Fibroblast of lung (primary cell): ENCODE measurements at regions not wholly inside any gene's neighbourhood (a gene's known extent, or its start where the extent isn't known, plus 50 kb on each side); places are given as distances from the start of the nearest gene placed in this dataset.
A peak's percentile ranks its signal among the peaks of the same experiment; 100 is the strongest.

Experiments used
- DNase-seq, 2 donors: peaks; one replicate each; pipeline versions ENCODE4 v3.0.0 to v3.0.0-alpha.2; 2010; ENCODE audit warnings: low read depth in 2 of 2
- H2AFZ ChIP-seq: 2 replicates; pipeline ENCODE4 v1.5.1; 2012; ENCODE audit warnings: low read length, control low read depth, inconsistent platforms
- H3K27ac ChIP-seq: 2 replicates; pipeline ENCODE4 v1.5.1; 2011; ENCODE audit warnings: low read length, control low read depth; ENCODE audit not compliant: insufficient read depth
- H3K27me3 ChIP-seq: 2 replicates; pipeline ENCODE4 v1.5.1; 2011; ENCODE audit warnings: mild to moderate bottlenecking, low read length; ENCODE audit not compliant: control insufficient read depth, insufficient read depth
- H3K36me3 ChIP-seq: 2 replicates; pipeline ENCODE4 v1.5.1; 2011; ENCODE audit warnings: low read length; ENCODE audit not compliant: control insufficient read depth, insufficient read depth
- H3K4me1 ChIP-seq: 2 replicates; pipeline ENCODE4 v1.5.1; 2011; ENCODE audit warnings: low read length; ENCODE audit not compliant: control insufficient read depth, insufficient read depth; ENCODE audit errors: extremely low read depth
- H3K4me2 ChIP-seq: 2 replicates; pipeline ENCODE4 v1.5.1; 2011; ENCODE audit warnings: low read length, control low read depth; ENCODE audit not compliant: insufficient read depth; ENCODE audit errors: extremely low read depth
- H3K4me3 ChIP-seq, 4 experiments: fragments of 200-600 bp in 1 of 4; sonication (generic) in 1 of 4; replicated peaks in 1 of 4; 2 replicates each; pipeline ENCODE4 v1.5.1; 2011 to 2016; ENCODE audit warnings: low read length in 4 of 4, low read depth in 3 of 4, mild to moderate bottlenecking in 3 of 4, control low read depth in 2 of 4, inconsistent platforms in 1 of 4, mixed read lengths in 1 of 4; ENCODE audit not compliant: insufficient read depth in 1 of 4; ENCODE audit errors: control extremely low read depth in 1 of 4
- H3K79me2 ChIP-seq: 2 replicates; pipeline ENCODE4 v1.5.1; 2012; ENCODE audit warnings: mild to moderate bottlenecking, low read length, inconsistent platforms; ENCODE audit not compliant: control insufficient read depth, insufficient read depth
- H3K9ac ChIP-seq: 2 replicates; pipeline ENCODE4 v1.5.1; 2011; ENCODE audit warnings: mild to moderate bottlenecking, low read length, control low read depth; ENCODE audit not compliant: insufficient read depth
- H3K9me3 ChIP-seq: 2 replicates; pipeline ENCODE4 v1.5.1; 2012; ENCODE audit warnings: low read depth, low read length; ENCODE audit not compliant: control insufficient read depth, insufficient read depth
- H4K20me1 ChIP-seq: 2 replicates; pipeline ENCODE4 v1.5.1; 2011; ENCODE audit warnings: low read length; ENCODE audit not compliant: control insufficient read depth, insufficient read depth; ENCODE audit errors: extremely low read depth
- EZH2 ChIP-seq: IDR thresholded peaks from 2 replicates; pipeline ENCODE4 v1.5.1; 2012; ENCODE audit warnings: low read length, control low read depth, mild to moderate bottlenecking; ENCODE audit errors: missing control alignments
- TF ChIP-seq, protein P1 (sequence below), 2 donors: IDR thresholded peaks in 1 of 2; conservative IDR thresholded peaks in 1 of 2; 1 replicate in 1 of 2; 2 replicates in 1 of 2; pipeline ENCODE4 v1.5.1; 2011 to 2012; ENCODE audit warnings: low read length in 2 of 2, control low read depth in 1 of 2, inconsistent platforms in 1 of 2, low read depth in 1 of 2, mild to moderate bottlenecking in 1 of 2

DNA sequence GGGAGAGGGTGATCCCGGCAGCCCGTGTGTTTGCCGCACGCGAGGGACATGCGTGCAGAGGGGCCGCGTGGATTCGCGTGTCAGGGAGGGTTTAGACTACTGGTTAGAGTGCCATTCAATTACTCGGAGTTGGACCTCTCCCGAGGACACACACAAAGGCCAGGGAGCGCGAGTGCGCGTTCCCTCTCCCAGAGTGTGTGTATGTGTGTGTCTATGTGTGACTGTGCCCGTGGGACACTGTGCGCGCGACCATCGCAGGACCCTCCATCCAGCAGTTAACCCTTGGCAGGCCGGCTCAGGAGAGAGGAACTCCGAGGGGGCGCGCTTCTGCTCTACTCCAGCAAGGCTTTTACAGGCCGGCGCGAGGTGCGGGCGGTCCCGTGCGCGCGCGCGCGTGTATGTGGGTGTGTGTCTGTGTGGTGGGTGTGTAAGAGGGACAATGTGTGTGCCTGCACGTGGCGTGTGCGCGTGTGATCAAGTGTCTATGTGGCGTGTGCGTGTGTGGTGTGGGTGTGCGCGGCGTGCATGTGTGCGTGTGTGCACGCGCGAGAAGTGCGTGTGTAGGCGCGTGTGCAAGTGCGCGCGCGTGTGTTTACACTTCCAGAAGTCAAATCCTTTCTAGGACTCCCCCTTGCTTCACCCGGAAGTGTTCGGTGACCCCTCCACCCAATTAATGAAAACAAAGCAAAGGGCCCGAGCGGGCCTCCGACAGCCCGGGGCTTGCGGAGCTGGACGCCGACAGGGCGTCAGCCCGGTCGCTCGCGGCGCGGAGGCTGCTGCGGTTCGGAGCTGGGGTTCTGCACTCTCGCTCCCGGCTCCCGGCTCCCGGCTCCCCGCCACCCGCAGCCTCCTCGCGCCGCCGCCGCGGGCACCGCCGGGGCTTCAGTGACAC lies 75.3 kb upstream of the TBCA start:
- Histone ChIP-seq H3K27ac (no peak overlapping the region), H3K9me3 (no peaks in the 10 kb centered on the region), H2AFZ (peak overlapping the region; percentile 96), H3K4me2 (peak overlapping the region; percentile 55), H4K20me1 (no peaks in the 10 kb centered on the region), H3K9ac (peak overlapping the region; percentile 38), H3K27me3 (no peaks in the 10 kb centered on the region), H3K4me1 (peaks cover 2% of the 10 kb centered on the region), H3K4me3 (peak overlapping the region; percentile 24 to 73 (median 54)), H3K79me2 (no peaks in the 10 kb centered on the region), H3K36me3 (no peaks in the 10 kb centered on the region)
- DNase-seq: peak; percentile 40 to 53
- TF ChIP-seq, protein P1, sequence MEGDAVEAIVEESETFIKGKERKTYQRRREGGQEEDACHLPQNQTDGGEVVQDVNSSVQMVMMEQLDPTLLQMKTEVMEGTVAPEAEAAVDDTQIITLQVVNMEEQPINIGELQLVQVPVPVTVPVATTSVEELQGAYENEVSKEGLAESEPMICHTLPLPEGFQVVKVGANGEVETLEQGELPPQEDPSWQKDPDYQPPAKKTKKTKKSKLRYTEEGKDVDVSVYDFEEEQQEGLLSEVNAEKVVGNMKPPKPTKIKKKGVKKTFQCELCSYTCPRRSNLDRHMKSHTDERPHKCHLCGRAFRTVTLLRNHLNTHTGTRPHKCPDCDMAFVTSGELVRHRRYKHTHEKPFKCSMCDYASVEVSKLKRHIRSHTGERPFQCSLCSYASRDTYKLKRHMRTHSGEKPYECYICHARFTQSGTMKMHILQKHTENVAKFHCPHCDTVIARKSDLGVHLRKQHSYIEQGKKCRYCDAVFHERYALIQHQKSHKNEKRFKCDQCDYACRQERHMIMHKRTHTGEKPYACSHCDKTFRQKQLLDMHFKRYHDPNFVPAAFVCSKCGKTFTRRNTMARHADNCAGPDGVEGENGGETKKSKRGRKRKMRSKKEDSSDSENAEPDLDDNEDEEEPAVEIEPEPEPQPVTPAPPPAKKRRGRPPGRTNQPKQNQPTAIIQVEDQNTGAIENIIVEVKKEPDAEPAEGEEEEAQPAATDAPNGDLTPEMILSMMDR (conservative IDR thresholded peaks at IDR 0.05 in 1 of 2, IDR thresholded peaks at IDR 0.05 in 1 of 2; ENCODE audit: low read depth in 1 of 2, low read length in 2 of 2): no peak
- no peak for TF ChIP-seq EZH2

DNA sequence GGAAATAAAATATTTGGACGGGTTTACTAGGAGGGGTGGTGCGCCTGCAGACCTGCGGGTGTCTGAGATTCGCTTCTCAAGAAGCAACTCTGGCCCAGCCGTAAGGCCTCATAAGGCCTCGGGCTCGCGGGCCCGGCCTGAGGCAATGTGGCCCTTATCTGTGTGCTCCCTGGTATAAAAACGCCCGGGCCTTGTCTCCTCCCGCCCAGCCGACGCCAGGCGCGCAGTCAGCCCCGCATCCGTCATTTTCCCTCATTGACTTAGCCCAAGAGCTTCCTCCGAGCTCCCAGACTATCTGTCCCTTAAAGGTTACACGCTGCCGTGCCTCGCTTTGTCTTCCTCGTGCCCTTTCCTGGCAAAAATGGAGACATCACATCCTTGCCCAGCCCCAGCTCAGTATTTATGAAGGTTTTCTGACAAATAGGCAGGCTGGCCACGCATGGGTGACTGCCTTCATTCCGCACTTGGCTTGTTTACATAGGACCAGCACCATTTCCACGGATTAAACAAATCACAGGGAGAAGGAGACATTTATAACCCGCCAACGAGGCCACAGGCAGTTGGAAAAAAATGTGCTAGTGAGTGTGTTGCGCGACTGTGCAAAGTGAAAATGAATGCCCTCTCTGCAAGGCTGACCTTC lies 74.5 kb upstream of the TBCA start:
- Histone ChIP-seq H3K9me3 (no peaks in the 10 kb centered on the region), H4K20me1 (no peaks in the 10 kb centered on the region), H3K9ac (no peak overlapping the region), H3K4me3 (peak overlapping the region in 2 of 4 experiments; percentile 54 to 62), H3K27ac (no peak overlapping the region), H2AFZ (peak overlapping the region; percentile 96), H3K36me3 (no peaks in the 10 kb centered on the region), H3K79me2 (no peaks in the 10 kb centered on the region), H3K27me3 (no peaks in the 10 kb centered on the region), H3K4me2 (peak overlapping the region; percentile 55), H3K4me1 (peaks cover 2% of the 10 kb centered on the region)
- TF ChIP-seq, protein P1 (conservative IDR thresholded peaks at IDR 0.05 in 1 of 2, IDR thresholded peaks at IDR 0.05 in 1 of 2; ENCODE audit: low read depth in 1 of 2, low read length in 2 of 2): no peak
- TF ChIP-seq EZH2: no peak
- DNase-seq: no peak

DNA sequence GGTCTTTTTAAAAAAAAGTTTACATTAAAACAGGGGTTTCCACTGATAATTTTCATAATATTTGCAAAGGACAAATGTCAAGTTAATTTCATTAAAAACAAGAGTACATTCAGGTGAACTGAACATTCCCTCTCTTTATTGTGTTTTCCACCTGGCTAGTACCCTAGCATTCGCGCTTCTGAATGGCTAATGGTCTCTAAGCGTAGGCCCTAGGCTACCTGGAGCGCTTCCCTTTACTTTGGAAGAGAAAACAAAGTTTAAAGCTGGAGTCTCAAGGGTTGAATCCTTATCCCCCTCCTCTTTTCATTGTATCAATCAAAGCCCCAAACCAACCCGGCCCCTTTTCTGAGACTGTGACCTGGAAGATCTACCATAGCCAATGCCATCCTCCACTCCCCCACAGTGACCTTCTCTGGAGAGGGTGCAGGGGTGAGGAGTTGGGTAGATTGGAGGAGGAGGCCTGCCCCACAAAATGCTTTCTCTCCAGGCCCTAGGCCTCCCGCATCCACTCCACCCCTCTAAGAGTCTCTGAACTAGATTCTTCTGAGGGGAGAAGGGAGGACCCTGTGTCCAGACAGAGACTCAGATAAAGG lies 73.3 kb upstream of the TBCA start:
- TF ChIP-seq, protein P1 (conservative IDR thresholded peaks at IDR 0.05 in 1 of 2, IDR thresholded peaks at IDR 0.05 in 1 of 2; ENCODE audit: low read depth in 1 of 2, low read length in 2 of 2): no peak
- no peak for TF ChIP-seq EZH2
- DNase-seq: no peak
- no peaks in the 10 kb centered on the region for H3K36me3 ChIP-seq
- no peak overlapping the region for H3K27ac ChIP-seq
- H4K20me1 ChIP-seq: no peaks in the 10 kb centered on the region
- H3K4me3 ChIP-seq: no peak overlapping the region
- H3K79me2 ChIP-seq: no peaks in the 10 kb centered on the region
- no peak overlapping the region for H2AFZ ChIP-seq
- H3K4me1 ChIP-seq: peaks cover 2% of the 10 kb centered on the region
- H3K9me3 ChIP-seq: no peaks in the 10 kb centered on the region
- no peaks in the 10 kb centered on the region for H3K27me3 ChIP-seq
- H3K4me2 ChIP-seq: no peak overlapping the region
- H3K9ac ChIP-seq: no peak overlapping the region
